Mucosa of stomach (tissue), 1 donor: ENCODE measurements at regions not wholly inside any gene's neighbourhood (a gene's known extent, or its start where the extent isn't known, plus 50 kb on each side); places are given as distances from the start of the nearest gene placed in this dataset.

Experiments
- H3K27me3 ChIP-seq: one replicate; pipeline ENCODE4 v1.7.0; 2013; ENCODE audit warnings: mild to moderate bottlenecking, low read length; ENCODE audit not compliant: control insufficient read depth, insufficient read depth
- H3K36me3 ChIP-seq: one replicate; pipeline ENCODE4 v1.7.0; 2013; ENCODE audit warnings: low read length; ENCODE audit not compliant: control insufficient read depth, insufficient read depth
- H3K4me1 ChIP-seq: one replicate; pipeline ENCODE4 v1.7.0; 2013; ENCODE audit warnings: mild to moderate bottlenecking, low read length; ENCODE audit not compliant: control insufficient read depth, insufficient read depth
- H3K4me3 ChIP-seq: one replicate; pipeline ENCODE4 v1.7.0; 2013; ENCODE audit warnings: low read length
- H3K9ac ChIP-seq: one replicate; pipeline ENCODE4 v1.7.0; 2013; ENCODE audit warnings: mild to moderate bottlenecking, low read length, moderate library complexity
- H3K9me3 ChIP-seq: one replicate; pipeline ENCODE4 v1.7.0; 2013; ENCODE audit warnings: mild to moderate bottlenecking, low read length, moderate library complexity; ENCODE audit not compliant: control insufficient read depth
- donor health status: Pancreatic carcinoma.

- Histone ChIP-seq H3K4me3 (no peak overlapping the region), H3K9ac (no peak overlapping the region), H3K27me3 (peaks cover 93% of the 10 kb centered on the region), H3K9me3 (no peaks in the 10 kb centered on the region), H3K4me1 (peaks cover 34% of the 10 kb centered on the region), H3K36me3 (no peaks in the 10 kb centered on the region)
These were observed 127.0 kb upstream of the C11orf58 start for GRCh38 chr11:16611401-16611921.

- Histone ChIP-seq H3K36me3 (no peaks in the 10 kb centered on the region), H3K27me3 (peaks cover 96% of the 10 kb centered on the region), H3K9me3 (no peaks in the 10 kb centered on the region), H3K4me1 (peaks cover 36% of the 10 kb centered on the region), H3K9ac (no peak overlapping the region), H3K4me3 (no peak overlapping the region)
These were observed 127.6 kb upstream of the C11orf58 start for GRCh38 chr11:16610738-16611388.

GRCh38 chr11:16610213-16610737 is 128.2 kb upstream of the C11orf58 start:
- no peaks in the 10 kb centered on the region for H3K9me3 ChIP-seq
- H3K4me1 ChIP-seq = peaks cover 42% of the 10 kb centered on the region
- H3K9ac ChIP-seq = no peak overlapping the region
- no peak overlapping the region for H3K4me3 ChIP-seq
- peaks cover 96% of the 10 kb centered on the region for H3K27me3 ChIP-seq
- no peaks in the 10 kb centered on the region for H3K36me3 ChIP-seq

GRCh38 chr11:16609769-16610168 is 128.7 kb upstream of the C11orf58 start:
- no peaks in the 10 kb centered on the region for H3K9me3 ChIP-seq
- H3K9ac ChIP-seq = no peak overlapping the region
- H3K4me1 ChIP-seq = peaks cover 44% of the 10 kb centered on the region
- peaks cover 96% of the 10 kb centered on the region for H3K27me3 ChIP-seq
- no peak overlapping the region for H3K4me3 ChIP-seq
- no peaks in the 10 kb centered on the region for H3K36me3 ChIP-seq

GRCh38 chr11:16607675-16608644 is 130.5 kb upstream of the C11orf58 start:
- Histone ChIP-seq H3K9me3 (no peaks in the 10 kb centered on the region), H3K4me3 (peak overlapping the region; percentile 17), H3K27me3 (peaks cover 97% of the 10 kb centered on the region), H3K9ac (no peak overlapping the region), H3K4me1 (peaks cover 38% of the 10 kb centered on the region), H3K36me3 (no peaks in the 10 kb centered on the region)

- Histone ChIP-seq H3K36me3 (no peaks in the 10 kb centered on the region), H3K9ac (peak overlapping the region; percentile 39), H3K4me1 (peaks cover 33% of the 10 kb centered on the region), H3K9me3 (no peaks in the 10 kb centered on the region), H3K27me3 (peaks cover 93% of the 10 kb centered on the region), H3K4me3 (peak overlapping the region; percentile 17)
These were observed 131.4 kb upstream of the C11orf58 start for GRCh38 chr11:16606784-16607674.

GRCh38 chr11:16605894-16606783 is 132.3 kb upstream of the C11orf58 start:
- Histone ChIP-seq H3K36me3 (no peaks in the 10 kb centered on the region), H3K27me3 (peaks cover 84% of the 10 kb centered on the region), H3K4me3 (peak overlapping the region; percentile 67), H3K4me1 (peaks cover 33% of the 10 kb centered on the region), H3K9me3 (no peaks in the 10 kb centered on the region), H3K9ac (peak overlapping the region; percentile 59)

- H3K4me3 ChIP-seq = peak overlapping the region; percentile 67
- H3K36me3 ChIP-seq = no peaks in the 10 kb centered on the region
- peaks cover 33% of the 10 kb centered on the region for H3K4me1 ChIP-seq
- peaks cover 77% of the 10 kb centered on the region for H3K27me3 ChIP-seq
- H3K9me3 ChIP-seq = no peaks in the 10 kb centered on the region
- peak overlapping the region; percentile 59 for H3K9ac ChIP-seq
These were observed 133.0 kb upstream of the C11orf58 start for GRCh38 chr11:16605389-16605893.

- Histone ChIP-seq H3K9me3 (no peaks in the 10 kb centered on the region), H3K36me3 (no peaks in the 10 kb centered on the region), H3K27me3 (peaks cover 71% of the 10 kb centered on the region), H3K4me1 (peaks cover 33% of the 10 kb centered on the region), H3K4me3 (peak overlapping the region; percentile 67), H3K9ac (peak overlapping the region; percentile 59)
These were observed 133.6 kb upstream of the C11orf58 start for GRCh38 chr11:16604794-16605388.
